Ecto neural progenitor cell (in vitro differentiated cells): ENCODE measurements at regions not wholly inside any gene's neighbourhood (a gene's known extent, or its start where the extent isn't known, plus 50 kb on each side); places are given as distances from the start of the nearest gene placed in this dataset.

Experiments
- DNase-seq: peaks from one replicate; pipeline ENCODE4 v3.0.0-alpha.2; 2018; ENCODE audit warnings: low spot score

GRCh38 chr14:87161502-87161901 lies 831.5 kb downstream of the GALC start:
- no peak for DNase-seq

- no peak for DNase-seq
These were observed 832.0 kb downstream of the GALC start for GRCh38 chr14:87160989-87161388.

GRCh38 chr14:87158283-87158682 lies 834.7 kb downstream of the GALC start:
- no peak for DNase-seq

GRCh38 chr14:87156878-87157277 lies 836.1 kb downstream of the GALC start:
- no peak for DNase-seq

GRCh38 chr14:87155856-87156488 lies 837.0 kb downstream of the GALC start:
- no peak for DNase-seq

- DNase-seq = no peak
These were observed 839.1 kb downstream of the GALC start for GRCh38 chr14:87153901-87154300.

GRCh38 chr14:87153391-87153790 lies 839.6 kb downstream of the GALC start:
- DNase-seq = no peak

- DNase-seq = no peak
These were observed 840.3 kb downstream of the GALC start for GRCh38 chr14:87152693-87153092.

- DNase-seq = no peak
These were observed 843.2 kb downstream of the GALC start for GRCh38 chr14:87149583-87150354.

- DNase-seq = no peak
These were observed 844.3 kb downstream of the GALC start for GRCh38 chr14:87148655-87149054.

- DNase-seq = no peak
These were observed 850.3 kb downstream of the GALC start for GRCh38 chr14:87142551-87143211.

GRCh38 chr14:87141801-87142200 lies 851.2 kb downstream of the GALC start:
- no peak for DNase-seq

GRCh38 chr14:87139299-87139698 lies 853.7 kb downstream of the GALC start:
- DNase-seq = no peak

- DNase-seq = no peak
These were observed 859.7 kb downstream of the GALC start for GRCh38 chr14:87133073-87133801.

GRCh38 chr14:87131879-87132278 lies 861.1 kb downstream of the GALC start:
- no peak for DNase-seq

GRCh38 chr14:87122166-87122565 lies 870.8 kb downstream of the GALC start:
- DNase-seq = no peak

GRCh38 chr14:87121716-87122115 lies 871.3 kb downstream of the GALC start:
- no peak for DNase-seq

GRCh38 chr14:87115234-87115633 lies 877.7 kb downstream of the GALC start:
- DNase-seq = no peak

GRCh38 chr14:87113286-87113685 lies 879.7 kb downstream of the GALC start:
- no peak for DNase-seq

- DNase-seq = no peak
These were observed 881.2 kb downstream of the GALC start for GRCh38 chr14:87111741-87112140.

GRCh38 chr14:87111126-87111525 lies 881.9 kb downstream of the GALC start:
- no peak for DNase-seq

- no peak for DNase-seq
These were observed 883.7 kb downstream of the GALC start for GRCh38 chr14:87109271-87109670.

- DNase-seq = no peak
These were observed 884.3 kb downstream of the GALC start for GRCh38 chr14:87108726-87109125.
